WERI-Rb-1 (cell line): ENCODE measurements at regions not wholly inside any gene's neighbourhood (a gene's known extent, or its start where the extent isn't known, plus 50 kb on each side); places are given as distances from the start of the nearest gene placed in this dataset.

Source experiments
- DNase-seq: peaks from one replicate; pipeline ENCODE4 v3.0.0-alpha.2; 2020
- H3K27ac ChIP-seq: fragments of 250-450 bp; sonication (Bioruptor Pico); 2 replicates; pipeline ENCODE4 v1.5.1; 2020; ENCODE audit warnings: mild to moderate bottlenecking, moderate library complexity
- H3K27me3 ChIP-seq: fragments of 250-450 bp; sonication (Bioruptor Pico); 2 replicates; pipeline ENCODE4 v1.5.1; 2021; ENCODE audit warnings: mild to moderate bottlenecking, low read depth, moderate library complexity; ENCODE audit not compliant: insufficient read depth, severe bottlenecking
- H3K36me3 ChIP-seq: fragments of 250-450 bp; sonication (Bioruptor Pico); 2 replicates; pipeline ENCODE4 v1.5.1; 2020; ENCODE audit warnings: mild to moderate bottlenecking, moderate library complexity
- H3K4me3 ChIP-seq: 2 replicates; pipeline ENCODE4 v1.5.1; 2011; ENCODE audit warnings: low read depth, mild to moderate bottlenecking, control low read depth, low read length
- H3K9me3 ChIP-seq: fragments of 250-450 bp; sonication (Bioruptor Pico); 2 replicates; pipeline ENCODE4 v1.5.1; 2021; ENCODE audit warnings: mild to moderate bottlenecking, moderate library complexity; ENCODE audit not compliant: severe bottlenecking
- TF ChIP-seq, protein P1 (sequence below): IDR thresholded peaks from 2 replicates; pipeline ENCODE4 v1.5.1; 2011; ENCODE audit warnings: low read depth, mild to moderate bottlenecking, control low read depth, inconsistent platforms, low read length

GRCh38 chr21:38989379-38989744, 183.6 kb downstream of the ETS2 start:
- TF ChIP-seq, protein P1, sequence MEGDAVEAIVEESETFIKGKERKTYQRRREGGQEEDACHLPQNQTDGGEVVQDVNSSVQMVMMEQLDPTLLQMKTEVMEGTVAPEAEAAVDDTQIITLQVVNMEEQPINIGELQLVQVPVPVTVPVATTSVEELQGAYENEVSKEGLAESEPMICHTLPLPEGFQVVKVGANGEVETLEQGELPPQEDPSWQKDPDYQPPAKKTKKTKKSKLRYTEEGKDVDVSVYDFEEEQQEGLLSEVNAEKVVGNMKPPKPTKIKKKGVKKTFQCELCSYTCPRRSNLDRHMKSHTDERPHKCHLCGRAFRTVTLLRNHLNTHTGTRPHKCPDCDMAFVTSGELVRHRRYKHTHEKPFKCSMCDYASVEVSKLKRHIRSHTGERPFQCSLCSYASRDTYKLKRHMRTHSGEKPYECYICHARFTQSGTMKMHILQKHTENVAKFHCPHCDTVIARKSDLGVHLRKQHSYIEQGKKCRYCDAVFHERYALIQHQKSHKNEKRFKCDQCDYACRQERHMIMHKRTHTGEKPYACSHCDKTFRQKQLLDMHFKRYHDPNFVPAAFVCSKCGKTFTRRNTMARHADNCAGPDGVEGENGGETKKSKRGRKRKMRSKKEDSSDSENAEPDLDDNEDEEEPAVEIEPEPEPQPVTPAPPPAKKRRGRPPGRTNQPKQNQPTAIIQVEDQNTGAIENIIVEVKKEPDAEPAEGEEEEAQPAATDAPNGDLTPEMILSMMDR, result no peak
- Histone ChIP-seq H3K36me3 (no peaks in the 10 kb centered on the region), H3K4me3 (no peak overlapping the region), H3K27ac (no peak overlapping the region), H3K27me3 (no peaks in the 10 kb centered on the region), H3K9me3 (no peaks in the 10 kb centered on the region)
- DNase-seq, result no peak

DNA sequence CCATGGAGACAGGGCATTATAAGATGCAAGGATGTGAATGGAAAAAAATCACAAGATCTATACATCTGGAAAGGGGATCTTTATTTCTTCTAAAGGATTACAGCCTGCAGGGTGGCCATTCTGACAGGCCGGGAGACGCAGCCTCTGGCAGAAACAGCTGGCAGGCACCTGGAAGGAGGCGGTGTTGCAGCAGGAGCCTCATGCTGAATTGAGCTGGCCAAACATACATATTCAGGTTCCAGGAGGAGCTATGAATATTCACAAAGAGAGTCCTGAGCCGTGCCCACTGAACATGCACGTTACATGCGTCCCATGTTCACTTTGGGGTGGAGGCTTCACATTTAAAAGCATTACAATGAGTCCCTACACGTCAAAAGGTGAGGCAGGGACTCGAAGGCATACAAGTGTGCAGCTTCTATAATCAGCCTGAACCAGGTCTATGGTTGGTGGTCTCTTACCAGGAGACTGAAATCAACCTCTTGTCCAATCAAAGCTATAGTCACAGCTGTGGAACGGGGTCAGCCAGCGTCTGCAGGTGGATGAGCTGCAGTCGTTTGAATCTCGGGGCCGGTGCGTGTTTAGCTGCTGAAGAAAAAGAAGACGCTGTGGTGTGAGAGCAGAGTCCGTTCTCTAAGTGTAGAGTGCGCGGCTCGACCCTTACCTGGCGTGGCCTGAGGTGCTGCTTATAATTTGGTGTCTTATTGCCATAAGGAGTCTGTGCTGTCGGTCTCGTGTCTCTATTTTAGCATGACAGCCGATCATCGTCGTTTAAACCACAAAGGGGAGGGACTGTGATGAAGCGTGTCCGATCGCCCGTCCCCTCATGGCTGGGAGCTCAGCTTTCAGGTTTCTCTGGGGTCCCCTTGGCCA, 183.0 kb downstream of the ETS2 start:
- H3K27me3 ChIP-seq, result no peaks in the 10 kb centered on the region
- no peaks in the 10 kb centered on the region for H3K36me3 ChIP-seq
- no peak overlapping the region for H3K27ac ChIP-seq
- TF ChIP-seq, protein P1, result no peak
- H3K9me3 ChIP-seq, result no peaks in the 10 kb centered on the region
- no peak overlapping the region for H3K4me3 ChIP-seq
- DNase-seq, result no peak

DNA sequence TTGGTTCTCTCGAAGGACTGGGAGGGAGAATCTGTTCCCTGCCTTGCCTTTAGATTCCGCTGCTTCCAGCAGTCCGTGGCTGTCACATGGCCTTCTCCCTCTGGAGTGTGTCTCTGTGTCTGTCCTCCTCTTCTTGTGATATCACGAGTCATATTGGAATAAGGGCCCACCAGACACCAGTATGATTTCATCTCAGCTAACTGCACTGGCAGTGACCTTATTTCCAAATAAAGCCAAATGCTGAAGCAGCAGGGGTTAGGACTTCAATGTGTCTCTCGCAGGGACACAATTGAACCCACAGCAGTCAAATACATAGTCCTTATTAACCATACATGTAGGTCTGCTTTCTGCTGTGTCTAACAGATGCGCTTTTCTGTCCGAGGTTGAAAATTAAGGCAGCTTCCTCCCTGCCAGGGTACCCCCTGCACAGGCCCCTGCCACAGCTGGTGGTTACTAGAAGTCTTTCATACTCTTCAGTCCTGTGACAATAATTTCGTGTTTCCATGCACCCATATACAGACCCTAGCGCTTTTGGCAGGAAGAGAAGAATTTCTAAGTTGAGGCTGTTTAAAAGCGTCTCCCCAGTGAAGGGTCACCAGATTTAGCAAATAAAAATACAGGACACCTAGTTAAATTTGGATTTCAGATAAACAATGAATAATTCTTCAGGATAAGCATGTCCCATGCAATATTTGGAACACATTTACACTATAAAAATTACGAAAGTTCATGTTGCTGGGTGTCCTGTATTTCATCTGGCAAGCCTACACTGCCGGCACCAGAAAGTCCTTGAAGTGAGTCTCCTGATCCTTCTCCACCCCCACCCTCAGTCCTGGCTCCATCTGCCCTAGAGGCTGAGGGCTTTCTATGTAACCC, 182.1 kb downstream of the ETS2 start:
- TF ChIP-seq, protein P1, result no peak
- H3K9me3 ChIP-seq, result peaks cover 3% of the 10 kb centered on the region
- no peaks in the 10 kb centered on the region for H3K27me3 ChIP-seq
- peak; percentile 41 for DNase-seq
- H3K36me3 ChIP-seq, result no peaks in the 10 kb centered on the region
- H3K4me3 ChIP-seq, result no peak overlapping the region
- no peak overlapping the region for H3K27ac ChIP-seq

- no peak for DNase-seq
- TF ChIP-seq, protein P1, result no peak
- Histone ChIP-seq H3K4me3 (no peak overlapping the region), H3K9me3 (peaks cover 3% of the 10 kb centered on the region), H3K36me3 (no peaks in the 10 kb centered on the region), H3K27me3 (no peaks in the 10 kb centered on the region), H3K27ac (no peak overlapping the region)
Measured at GRCh38 chr21:38986806-38987632, 181.3 kb downstream of the ETS2 start.

DNA sequence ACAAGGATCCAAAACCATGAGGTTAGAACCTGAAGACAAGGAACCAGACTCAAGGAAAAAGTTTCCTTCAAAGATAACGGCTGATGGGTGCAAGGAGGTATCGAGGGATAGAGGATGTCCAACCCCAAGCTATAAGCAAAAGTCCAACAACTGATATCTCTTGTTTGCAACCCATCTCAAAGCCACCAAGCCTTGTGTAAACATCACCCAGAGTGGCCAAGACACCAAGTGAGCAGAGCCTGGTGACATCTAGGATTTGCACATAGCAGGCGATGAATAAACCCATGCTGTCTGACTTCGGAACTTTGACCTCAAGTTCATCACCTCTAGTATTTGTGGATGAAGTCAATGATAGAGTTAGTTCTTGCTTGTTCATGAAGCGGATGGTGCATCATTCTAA, 180.7 kb downstream of the ETS2 start:
- no peak overlapping the region for H3K27ac ChIP-seq
- H3K9me3 ChIP-seq, result peaks cover 3% of the 10 kb centered on the region
- DNase-seq, result no peak
- no peaks in the 10 kb centered on the region for H3K27me3 ChIP-seq
- H3K4me3 ChIP-seq, result no peak overlapping the region
- H3K36me3 ChIP-seq, result no peaks in the 10 kb centered on the region
- TF ChIP-seq, protein P1, result no peak
